ENCODE measurements at regions not wholly inside any gene's neighbourhood (a gene's known extent, or its start where the extent isn't known, plus 50 kb on each side); places are given as distances from the start of the nearest gene placed in this dataset.

GRCh38 chr2:58447586-58447985, 206.5 kb upstream of the FANCL start:
- Histone ChIP-seq H2AFZ (ENCODE audit: low read depth, low read length) (no peak overlapping the region), H3K79me2 (ENCODE audit: insufficient read depth, low read length) (no peaks in the 10 kb centered on the region), H3K36me3 (ENCODE audit: insufficient read depth, low read length) (no peaks in the 10 kb centered on the region), H4K20me1 (ENCODE audit: insufficient read depth, low read length) (no peaks in the 10 kb centered on the region), H3K27ac (ENCODE audit: low read length) (no peak overlapping the region), H3K9ac (ENCODE audit: low read depth, low read length) (no peak overlapping the region), H3K9me3 (ENCODE audit: insufficient read depth, low read length, severe bottlenecking) (no peaks in the 10 kb centered on the region), H3K4me3 (ENCODE audit: low read depth in 1 of 2, low read length in 2 of 2) (no peak overlapping the region), H3K27me3 (ENCODE audit: insufficient read depth, low read length, poor library complexity) (peaks cover 10% of the 10 kb centered on the region), H3K4me2 (ENCODE audit: insufficient read depth, low read length) (no peak overlapping the region), H3K4me1 (ENCODE audit: insufficient read depth, low read length) (no peaks in the 10 kb centered on the region)
- DNase-seq (no peak), ATAC-seq (ENCODE audit: insufficient read depth, low read depth) (no peak)
- no peak for TF ChIP-seq EZH2 (IDR thresholded peaks at IDR 0.05; ENCODE audit: borderline replicate concordance, low read depth, low read length, severe bottlenecking)
- TF ChIP-seq, protein P1, sequence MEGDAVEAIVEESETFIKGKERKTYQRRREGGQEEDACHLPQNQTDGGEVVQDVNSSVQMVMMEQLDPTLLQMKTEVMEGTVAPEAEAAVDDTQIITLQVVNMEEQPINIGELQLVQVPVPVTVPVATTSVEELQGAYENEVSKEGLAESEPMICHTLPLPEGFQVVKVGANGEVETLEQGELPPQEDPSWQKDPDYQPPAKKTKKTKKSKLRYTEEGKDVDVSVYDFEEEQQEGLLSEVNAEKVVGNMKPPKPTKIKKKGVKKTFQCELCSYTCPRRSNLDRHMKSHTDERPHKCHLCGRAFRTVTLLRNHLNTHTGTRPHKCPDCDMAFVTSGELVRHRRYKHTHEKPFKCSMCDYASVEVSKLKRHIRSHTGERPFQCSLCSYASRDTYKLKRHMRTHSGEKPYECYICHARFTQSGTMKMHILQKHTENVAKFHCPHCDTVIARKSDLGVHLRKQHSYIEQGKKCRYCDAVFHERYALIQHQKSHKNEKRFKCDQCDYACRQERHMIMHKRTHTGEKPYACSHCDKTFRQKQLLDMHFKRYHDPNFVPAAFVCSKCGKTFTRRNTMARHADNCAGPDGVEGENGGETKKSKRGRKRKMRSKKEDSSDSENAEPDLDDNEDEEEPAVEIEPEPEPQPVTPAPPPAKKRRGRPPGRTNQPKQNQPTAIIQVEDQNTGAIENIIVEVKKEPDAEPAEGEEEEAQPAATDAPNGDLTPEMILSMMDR (IDR thresholded peaks at IDR 0.05; ENCODE audit: borderline replicate concordance, extremely low read depth, low read length, poor library complexity, severe bottlenecking): no peak

DNA sequence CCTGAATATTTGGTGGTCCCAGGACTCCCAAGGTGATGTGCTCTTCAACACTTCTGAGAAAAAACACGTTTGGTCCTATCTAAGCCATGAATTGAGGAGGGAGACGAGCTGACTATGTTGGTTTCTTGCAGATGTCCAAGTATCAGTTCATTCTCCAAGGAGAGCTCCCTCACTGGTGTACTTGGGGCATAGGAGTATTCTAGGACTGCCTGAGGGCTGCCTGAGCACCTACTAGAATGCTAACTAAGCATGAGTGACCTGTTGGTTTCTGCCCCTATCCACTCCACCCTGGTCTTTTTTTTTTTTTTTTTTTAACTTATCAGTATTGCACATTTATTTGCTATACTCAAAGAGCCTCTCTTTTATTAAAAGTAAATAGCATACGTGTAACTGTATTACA, 200.5 kb upstream of the FANCL start:
- H3K9ac ChIP-seq (ENCODE audit: low read depth, low read length): no peak overlapping the region
- H2AFZ ChIP-seq (ENCODE audit: low read depth, low read length): no peak overlapping the region
- no peaks in the 10 kb centered on the region for H4K20me1 ChIP-seq (ENCODE audit: insufficient read depth, low read length)
- H3K36me3 ChIP-seq (ENCODE audit: insufficient read depth, low read length): no peaks in the 10 kb centered on the region
- DNase-seq (no peak), ATAC-seq (ENCODE audit: insufficient read depth, low read depth) (no peak)
- no peaks in the 10 kb centered on the region for H3K4me1 ChIP-seq (ENCODE audit: insufficient read depth, low read length)
- H3K4me3 ChIP-seq (ENCODE audit: low read depth in 1 of 2, low read length in 2 of 2): no peak overlapping the region
- H3K27ac ChIP-seq (ENCODE audit: low read length): no peak overlapping the region
- H3K4me2 ChIP-seq (ENCODE audit: insufficient read depth, low read length): no peak overlapping the region
- H3K9me3 ChIP-seq (ENCODE audit: insufficient read depth, low read length, severe bottlenecking): no peaks in the 10 kb centered on the region
- no peak for TF ChIP-seq EZH2 (IDR thresholded peaks at IDR 0.05; ENCODE audit: borderline replicate concordance, low read depth, low read length, severe bottlenecking)
- TF ChIP-seq, protein P1 (IDR thresholded peaks at IDR 0.05; ENCODE audit: borderline replicate concordance, extremely low read depth, low read length, poor library complexity, severe bottlenecking): no peak
- no peaks in the 10 kb centered on the region for H3K79me2 ChIP-seq (ENCODE audit: insufficient read depth, low read length)
- H3K27me3 ChIP-seq (ENCODE audit: insufficient read depth, low read length, poor library complexity): peaks cover 9% of the 10 kb centered on the region

DNA sequence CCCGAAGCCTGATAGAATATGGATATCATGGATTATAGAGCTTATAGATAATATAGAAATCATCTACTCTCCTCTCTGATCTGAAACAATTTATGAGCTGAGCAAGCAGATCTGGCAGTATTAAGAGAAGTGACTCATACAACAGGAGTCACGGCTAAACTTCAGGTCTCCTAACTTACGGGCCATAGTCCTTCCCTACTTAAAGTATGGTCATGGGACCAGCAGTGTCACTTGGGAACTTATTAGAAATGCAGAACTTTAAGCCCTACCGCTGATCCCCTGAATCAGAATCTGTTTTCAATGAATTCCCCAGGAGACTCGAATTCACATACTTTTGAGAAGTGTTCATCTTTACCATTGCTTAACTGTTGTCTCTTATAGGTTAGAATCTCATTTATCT, 195.7 kb upstream of the FANCL start:
- Histone ChIP-seq H3K79me2 (ENCODE audit: insufficient read depth, low read length) (no peaks in the 10 kb centered on the region), H3K4me3 (ENCODE audit: low read depth in 1 of 2, low read length in 2 of 2) (no peak overlapping the region), H3K27ac (ENCODE audit: low read length) (no peak overlapping the region), H3K27me3 (ENCODE audit: insufficient read depth, low read length, poor library complexity) (peaks cover 4% of the 10 kb centered on the region), H3K4me2 (ENCODE audit: insufficient read depth, low read length) (no peak overlapping the region), H3K9ac (ENCODE audit: low read depth, low read length) (no peak overlapping the region), H4K20me1 (ENCODE audit: insufficient read depth, low read length) (no peaks in the 10 kb centered on the region), H3K36me3 (ENCODE audit: insufficient read depth, low read length) (no peaks in the 10 kb centered on the region), H3K9me3 (ENCODE audit: insufficient read depth, low read length, severe bottlenecking) (no peaks in the 10 kb centered on the region), H3K4me1 (ENCODE audit: insufficient read depth, low read length) (no peaks in the 10 kb centered on the region), H2AFZ (ENCODE audit: low read depth, low read length) (no peak overlapping the region)
- ATAC-seq (ENCODE audit: insufficient read depth, low read depth): no peak
- no peak for DNase-seq
- TF ChIP-seq EZH2 (IDR thresholded peaks at IDR 0.05; ENCODE audit: borderline replicate concordance, low read depth, low read length, severe bottlenecking): no peak
- TF ChIP-seq, protein P1 (IDR thresholded peaks at IDR 0.05; ENCODE audit: borderline replicate concordance, extremely low read depth, low read length, poor library complexity, severe bottlenecking): no peak

GRCh38 chr2:58435246-58435645, 194.1 kb upstream of the FANCL start:
- H3K4me2 ChIP-seq (ENCODE audit: insufficient read depth, low read length): no peak overlapping the region

More at GRCh38 chr2:58435246-58435645, 194.1 kb upstream of the FANCL start:
- Histone ChIP-seq H3K4me1 (ENCODE audit: insufficient read depth, low read length) (no peaks in the 10 kb centered on the region), H3K9ac (ENCODE audit: low read depth, low read length) (no peak overlapping the region), H3K27ac (ENCODE audit: low read length) (no peak overlapping the region), H2AFZ (ENCODE audit: low read depth, low read length) (no peak overlapping the region), H3K4me3 (ENCODE audit: low read depth in 1 of 2, low read length in 2 of 2) (no peak overlapping the region), H3K9me3 (ENCODE audit: insufficient read depth, low read length, severe bottlenecking) (no peaks in the 10 kb centered on the region), H3K79me2 (ENCODE audit: insufficient read depth, low read length) (no peaks in the 10 kb centered on the region), H4K20me1 (ENCODE audit: insufficient read depth, low read length) (no peaks in the 10 kb centered on the region), H3K27me3 (ENCODE audit: insufficient read depth, low read length, poor library complexity) (peaks cover 4% of the 10 kb centered on the region), H3K36me3 (ENCODE audit: insufficient read depth, low read length) (no peaks in the 10 kb centered on the region)
- no peak for ATAC-seq (ENCODE audit: insufficient read depth, low read depth)
- no peak for DNase-seq
- no peak for TF ChIP-seq EZH2 (IDR thresholded peaks at IDR 0.05; ENCODE audit: borderline replicate concordance, low read depth, low read length, severe bottlenecking)
- TF ChIP-seq, protein P1 (IDR thresholded peaks at IDR 0.05; ENCODE audit: borderline replicate concordance, extremely low read depth, low read length, poor library complexity, severe bottlenecking): no peak
